H9 (cell line): ENCODE measurements at regions not wholly inside any gene's neighbourhood (a gene's known extent, or its start where the extent isn't known, plus 50 kb on each side); places are given as distances from the start of the nearest gene placed in this dataset.
A peak's percentile ranks its signal among the peaks of the same experiment; 100 is the strongest.

Experiments used
- DNase-seq: peaks from one replicate; pipeline ENCODE4 v3.0.0-alpha.2; 2017
- H2AFZ ChIP-seq: one replicate; pipeline ENCODE4 v1.6.1; 2013; ENCODE audit warnings: mild to moderate bottlenecking, low read length, control low read depth, moderate library complexity
- H2AK5ac ChIP-seq: 2 replicates; pipeline ENCODE4 v1.6.1; 2013; ENCODE audit warnings: low read length, control low read depth, mixed read lengths; ENCODE audit not compliant: insufficient read length
- H2BK120ac ChIP-seq: one replicate; pipeline ENCODE4 v1.6.1; 2013; ENCODE audit warnings: low read depth, mild to moderate bottlenecking, low read length, control low read depth, inconsistent platforms; ENCODE audit not compliant: poor library complexity, severe bottlenecking
- H2BK12ac ChIP-seq: 2 replicates; pipeline ENCODE4 v1.6.1; 2013; ENCODE audit warnings: low read length, control low read depth, mixed read lengths, low read depth; ENCODE audit not compliant: insufficient read length
- H2BK15ac ChIP-seq: 2 replicates; pipeline ENCODE4 v1.6.1; 2013; ENCODE audit warnings: low read depth, low read length, control low read depth
- H2BK20ac ChIP-seq: one replicate; pipeline ENCODE4 v1.6.1; 2013; ENCODE audit warnings: low read depth, mild to moderate bottlenecking, low read length, control low read depth, inconsistent platforms; ENCODE audit not compliant: poor library complexity, severe bottlenecking
- H2BK5ac ChIP-seq: 2 replicates; pipeline ENCODE4 v1.6.1; 2013; ENCODE audit warnings: low read length, control low read depth, mixed read lengths; ENCODE audit not compliant: insufficient read length
- H3K14ac ChIP-seq: 2 replicates; pipeline ENCODE4 v1.6.1; 2013; ENCODE audit warnings: low read length, control low read depth; ENCODE audit not compliant: insufficient read depth
- H3K18ac ChIP-seq: 2 replicates; pipeline ENCODE4 v1.6.1; 2013; ENCODE audit warnings: low read depth, mild to moderate bottlenecking, mixed read lengths, low read length, control low read depth; ENCODE audit not compliant: insufficient read length
- H3K23ac ChIP-seq: 2 replicates; pipeline ENCODE4 v1.6.1; 2013; ENCODE audit warnings: low read length, control low read depth, mixed read lengths, low read depth; ENCODE audit not compliant: insufficient read length
- H3K23me2 ChIP-seq: 2 replicates; pipeline ENCODE4 v1.6.1; 2013; ENCODE audit warnings: low read depth, mild to moderate bottlenecking, mixed read lengths, low read length, control low read depth; ENCODE audit not compliant: insufficient read length, poor library complexity, severe bottlenecking
- H3K27ac ChIP-seq: 2 replicates; pipeline ENCODE4 v1.5.1; 2013; ENCODE audit warnings: low read length, control low read depth, mixed read lengths, low read depth; ENCODE audit not compliant: insufficient read length
- H3K27me3 ChIP-seq: 2 replicates; pipeline ENCODE4 v1.6.1; 2013; ENCODE audit warnings: low read length, control low read depth, inconsistent platforms; ENCODE audit not compliant: insufficient read depth
- H3K4ac ChIP-seq: 2 replicates; pipeline ENCODE4 v1.6.1; 2013; ENCODE audit warnings: low read depth, mild to moderate bottlenecking, control low read depth, inconsistent platforms, low read length, moderate library complexity
- H3K4me1 ChIP-seq: 2 replicates; pipeline ENCODE4 v1.6.1; 2013; ENCODE audit warnings: low read length, control low read depth, inconsistent platforms; ENCODE audit not compliant: insufficient read depth
- H3K4me2 ChIP-seq: 2 replicates; pipeline ENCODE4 v1.6.1; 2013; ENCODE audit warnings: low read length, control low read depth, mixed read lengths; ENCODE audit not compliant: insufficient read length, insufficient read depth
- H3K56ac ChIP-seq: 2 replicates; pipeline ENCODE4 v1.6.1; 2013; ENCODE audit warnings: low read depth, mild to moderate bottlenecking, mixed read lengths, low read length, control low read depth; ENCODE audit not compliant: insufficient read length
- H3K79me1 ChIP-seq: 2 replicates; pipeline ENCODE4 v1.6.1; 2013; ENCODE audit warnings: low read depth, mild to moderate bottlenecking, moderate library complexity, low read length, control low read depth, inconsistent platforms; ENCODE audit not compliant: insufficient read depth, poor library complexity, severe bottlenecking
- H3K79me2 ChIP-seq: 2 replicates; pipeline ENCODE4 v1.6.1; 2013; ENCODE audit warnings: low read length, control low read depth, inconsistent platforms; ENCODE audit not compliant: insufficient read depth
- H3K9ac ChIP-seq: 2 replicates; pipeline ENCODE4 v1.6.1; 2013; ENCODE audit warnings: low read length, control low read depth, mixed read lengths; ENCODE audit not compliant: insufficient read length; ENCODE audit errors: extremely low read depth
- H3K9me3 ChIP-seq: one replicate; pipeline ENCODE4 v1.6.1; 2013; ENCODE audit warnings: low read depth, low read length, inconsistent platforms; ENCODE audit not compliant: control insufficient read depth
- H3T11ph ChIP-seq: one replicate; pipeline ENCODE4 v1.6.1; 2013; ENCODE audit warnings: mild to moderate bottlenecking, low read length, control low read depth, inconsistent platforms
- H4K20me1 ChIP-seq: one replicate; pipeline ENCODE4 v1.6.1; 2013; ENCODE audit not compliant: control insufficient read depth, insufficient read length, insufficient read depth
- H4K5ac ChIP-seq: 2 replicates; pipeline ENCODE4 v1.6.1; 2013; ENCODE audit warnings: low read depth, mild to moderate bottlenecking, mixed read lengths, low read length, control low read depth; ENCODE audit not compliant: insufficient read length
- H4K8ac ChIP-seq: replicated peaks from 2 replicates; pipeline ENCODE4 v1.6.1; 2013; ENCODE audit warnings: low read length, control low read depth, mixed read lengths, low read depth; ENCODE audit not compliant: insufficient read length
- H4K91ac ChIP-seq: 2 replicates; pipeline ENCODE4 v1.6.1; 2013; ENCODE audit warnings: low read depth, mild to moderate bottlenecking, moderate library complexity, mixed read lengths, low read length, control low read depth; ENCODE audit not compliant: insufficient read length
- H3K27ac Mint-ChIP-seq, 3 experiments: 2 replicates in 2 of 3; 3 replicates in 1 of 3; pipeline ENCODE4 v1.8.0; 2020 to 2021; ENCODE audit warnings: mixed read lengths in 3 of 3, mild to moderate bottlenecking in 1 of 3, moderate library complexity in 1 of 3
- H3K27me3 Mint-ChIP-seq: 2 replicates; pipeline ENCODE4 v1.8.0; 2021; ENCODE audit warnings: low read depth, mild to moderate bottlenecking, moderate library complexity, mixed read lengths
- H3K36me3 Mint-ChIP-seq, 3 experiments: 2 replicates in 2 of 3; 3 replicates in 1 of 3; pipeline ENCODE4 v1.8.0; 2020 to 2021; ENCODE audit warnings: low read depth in 3 of 3, mixed read lengths in 3 of 3; ENCODE audit not compliant: insufficient read depth in 1 of 3
- H3K4me1 Mint-ChIP-seq, 2 experiments: 2 replicates each; pipeline ENCODE4 v1.8.0; 2020; ENCODE audit warnings: mixed read lengths in 2 of 2
- H3K4me3 Mint-ChIP-seq, 2 experiments: 2 replicates in 1 of 2; 3 replicates in 1 of 2; pipeline ENCODE4 v1.8.0; 2020 to 2021; ENCODE audit warnings: mild to moderate bottlenecking in 2 of 2, mixed read lengths in 2 of 2, moderate library complexity in 1 of 2
- H3K9me3 Mint-ChIP-seq, 2 experiments: 2 replicates in 1 of 2; 3 replicates in 1 of 2; pipeline ENCODE4 v1.8.0; 2020; ENCODE audit warnings: mild to moderate bottlenecking in 2 of 2, mixed read lengths in 2 of 2, moderate library complexity in 1 of 2
- WGBS: extraction: QIAGEN DNeasy Blood & Tissue Kit; methylation state at CpG from one replicate; pipeline ENCODE4 v1.1.7; 2013; ENCODE audit warnings: missing lambda C conversion rate, low lambda C conversion rate, mixed read lengths; ENCODE audit not compliant: insufficient read length; ENCODE audit errors: extremely low coverage; 5-methylcytosine and 5-hydroxymethylcytosine counted together
- TF ChIP-seq, protein P1 (sequence below): fragments of 200-600 bp; sonication (generic); conservative IDR thresholded peaks from 3 replicates; pipeline ENCODE4 v1.8.0; 2021; ENCODE audit warnings: antibody characterized with exemption, mild to moderate bottlenecking

DNA sequence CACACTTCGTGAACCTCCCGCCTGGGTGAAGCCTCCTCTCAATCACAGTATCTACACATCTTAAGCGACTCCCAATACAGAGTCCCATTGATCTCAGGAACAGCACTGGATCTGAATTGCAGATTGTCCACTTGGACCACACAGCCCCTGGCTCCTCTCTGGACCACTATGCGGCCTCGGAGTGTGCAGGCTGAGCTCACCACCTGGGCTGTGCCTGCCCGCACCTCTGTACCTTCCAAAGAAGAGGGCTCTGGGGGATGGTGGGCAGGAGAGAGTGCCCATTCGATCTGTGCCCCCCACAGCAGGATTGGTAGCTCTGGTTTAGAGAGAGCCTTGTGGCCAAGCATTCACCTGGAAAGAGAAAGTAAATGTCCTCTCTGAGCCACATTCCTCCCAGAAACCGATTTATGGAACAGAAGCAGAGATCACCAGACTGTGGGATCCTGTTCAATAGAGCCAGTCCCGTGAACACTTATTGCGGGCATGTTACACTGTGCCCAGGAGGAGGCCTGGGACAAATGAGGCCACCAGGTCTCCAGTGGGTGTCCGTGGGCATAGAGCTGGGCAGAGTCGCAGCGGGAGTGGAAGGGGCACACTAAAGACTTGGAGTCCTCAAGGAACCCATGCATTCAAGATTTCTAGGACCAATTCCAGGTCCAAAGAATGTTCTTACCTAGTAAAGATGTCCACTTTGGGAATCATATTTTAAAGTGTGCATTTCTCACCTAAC lies 141.6 kb upstream of the SOX1 start:
- no peak overlapping the region for H2BK15ac ChIP-seq
- no peaks in the 10 kb centered on the region for H3K9me3 ChIP-seq
- no peaks in the 10 kb centered on the region for H3K23me2 ChIP-seq
- peaks cover 5 to 12% of the 10 kb centered on the region in 2 experiments; a peak in 2 of 4 replicates for H3K4me1 Mint-ChIP-seq
- no peak overlapping the region for H2BK5ac ChIP-seq
- DNase-seq = peak; percentile 15
- no peak overlapping the region for H4K91ac ChIP-seq
- no peaks in the 10 kb centered on the region for H3K79me2 ChIP-seq
- H3K79me1 ChIP-seq = no peaks in the 10 kb centered on the region
- no peaks in the 10 kb centered on the region for H4K20me1 ChIP-seq
- H3K56ac ChIP-seq = no peak overlapping the region
- no peak overlapping the region for H3T11ph ChIP-seq
- no peak overlapping the region for H2AFZ ChIP-seq
- no peak overlapping the region for H3K4me2 ChIP-seq
- no peak overlapping the region for H2BK12ac ChIP-seq
- no peak overlapping the region for H3K14ac ChIP-seq
- H3K4me3 Mint-ChIP-seq = no peak overlapping the region
- H3K9me3 Mint-ChIP-seq = no peaks in the 10 kb centered on the region
- H3K36me3 Mint-ChIP-seq = no peaks in the 10 kb centered on the region; a peak in 2 of 7 replicates
- H3K27me3 ChIP-seq = no peaks in the 10 kb centered on the region
- H3K27me3 Mint-ChIP-seq = peaks cover 51% of the 10 kb centered on the region
- H2AK5ac ChIP-seq = no peak overlapping the region
- no peak overlapping the region for H2BK120ac ChIP-seq
- H2BK20ac ChIP-seq = no peak overlapping the region
- H3K23ac ChIP-seq = no peak overlapping the region
- no peak overlapping the region for H3K18ac ChIP-seq
- no peak overlapping the region for H3K9ac ChIP-seq
- no peak overlapping the region for H4K5ac ChIP-seq
- no peak overlapping the region; a peak in 1 of 7 replicates for H3K27ac Mint-ChIP-seq
- H3K4ac ChIP-seq = no peak overlapping the region
- no peak overlapping the region for H4K8ac ChIP-seq
- H3K4me1 ChIP-seq = peaks cover 2% of the 10 kb centered on the region; the same call in 1 of the 2 replicates
- no peak overlapping the region for H3K27ac ChIP-seq
- TF ChIP-seq, protein P1, sequence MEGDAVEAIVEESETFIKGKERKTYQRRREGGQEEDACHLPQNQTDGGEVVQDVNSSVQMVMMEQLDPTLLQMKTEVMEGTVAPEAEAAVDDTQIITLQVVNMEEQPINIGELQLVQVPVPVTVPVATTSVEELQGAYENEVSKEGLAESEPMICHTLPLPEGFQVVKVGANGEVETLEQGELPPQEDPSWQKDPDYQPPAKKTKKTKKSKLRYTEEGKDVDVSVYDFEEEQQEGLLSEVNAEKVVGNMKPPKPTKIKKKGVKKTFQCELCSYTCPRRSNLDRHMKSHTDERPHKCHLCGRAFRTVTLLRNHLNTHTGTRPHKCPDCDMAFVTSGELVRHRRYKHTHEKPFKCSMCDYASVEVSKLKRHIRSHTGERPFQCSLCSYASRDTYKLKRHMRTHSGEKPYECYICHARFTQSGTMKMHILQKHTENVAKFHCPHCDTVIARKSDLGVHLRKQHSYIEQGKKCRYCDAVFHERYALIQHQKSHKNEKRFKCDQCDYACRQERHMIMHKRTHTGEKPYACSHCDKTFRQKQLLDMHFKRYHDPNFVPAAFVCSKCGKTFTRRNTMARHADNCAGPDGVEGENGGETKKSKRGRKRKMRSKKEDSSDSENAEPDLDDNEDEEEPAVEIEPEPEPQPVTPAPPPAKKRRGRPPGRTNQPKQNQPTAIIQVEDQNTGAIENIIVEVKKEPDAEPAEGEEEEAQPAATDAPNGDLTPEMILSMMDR = no peak
- WGBS = no CpG with 5 or more reads among the region's 13 CpGs
